Ovary (tissue), 3 donors: ENCODE measurements at regions not wholly inside any gene's neighbourhood (a gene's known extent, or its start where the extent isn't known, plus 50 kb on each side); places are given as distances from the start of the nearest gene placed in this dataset.

Source experiments
- CTCF ChIP-seq, 3 donors: fragments of 450-650 bp in 2 of 3; fragments of 200-600 bp in 1 of 3; IDR thresholded peaks; one replicate each; pipeline versions ENCODE4 v1.5.1 to v1.8.0; 2016 to 2022; ENCODE audit warnings: antibody characterized with exemption in 3 of 3, mild to moderate bottlenecking in 1 of 3
- EP300 ChIP-seq: sonication (generic); formaldehyde crosslinking; IDR thresholded peaks from one replicate; pipeline ENCODE4 v1.6.1; 2017; ENCODE audit warnings: antibody characterized with exemption
- POLR2A ChIP-seq: fragments of 450-650 bp; IDR thresholded peaks from one replicate; pipeline ENCODE4 v1.6.1; 2017; ENCODE audit warnings: antibody characterized with exemption, mild to moderate bottlenecking, moderate library complexity
- donor health status: DM: no; HTN: no; CAD: no.

GRCh38 chr5:3341446-3342240 lies 254.0 kb upstream of the IRX1 start:
- no peak for TF ChIP-seq CTCF (IDR thresholded peaks at IDR 0.05)
- no peak for TF ChIP-seq POLR2A
- no peak for TF ChIP-seq EP300
